SK-MEL-5 (cell line): ENCODE measurements at regions not wholly inside any gene's neighbourhood (a gene's known extent, or its start where the extent isn't known, plus 50 kb on each side); places are given as distances from the start of the nearest gene placed in this dataset.

Source experiments
- DNase-seq: peaks from one replicate; pipeline ENCODE4 v3.0.0-alpha.2; 2016; ENCODE audit warnings: low read depth, low spot score
- in situ Hi-C: cut with HindIII; loops from 2 replicates; pipeline ENCODE4 v1.10.0; 2016; ENCODE audit warnings: low sequenced_read_pairs, high pct_unique_total_duplicates, low pct_unique_long_range_greater_than_20kb

DNA sequence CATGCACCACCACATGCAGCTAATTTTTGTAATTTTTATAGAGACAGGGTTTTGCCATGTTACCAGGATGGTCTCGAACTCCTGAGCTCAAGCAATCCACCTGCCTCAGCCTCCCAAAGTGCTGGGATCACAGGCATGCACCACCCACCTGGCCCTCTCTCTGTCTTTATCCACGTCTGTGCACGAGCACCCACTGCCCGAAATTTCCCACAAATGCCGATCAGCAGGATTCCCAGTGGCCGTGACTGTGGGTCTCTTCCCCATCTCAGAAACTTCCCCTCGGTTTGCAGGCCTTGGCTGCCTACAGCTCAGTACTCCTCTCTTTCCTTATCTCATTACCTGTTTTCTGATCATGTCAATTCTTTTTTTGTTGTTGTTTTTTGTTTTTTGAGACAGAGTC, 217.3 kb downstream of the TTC32 start:
- no peak for DNase-seq
- in situ Hi-C loops = no loop called here

DNA sequence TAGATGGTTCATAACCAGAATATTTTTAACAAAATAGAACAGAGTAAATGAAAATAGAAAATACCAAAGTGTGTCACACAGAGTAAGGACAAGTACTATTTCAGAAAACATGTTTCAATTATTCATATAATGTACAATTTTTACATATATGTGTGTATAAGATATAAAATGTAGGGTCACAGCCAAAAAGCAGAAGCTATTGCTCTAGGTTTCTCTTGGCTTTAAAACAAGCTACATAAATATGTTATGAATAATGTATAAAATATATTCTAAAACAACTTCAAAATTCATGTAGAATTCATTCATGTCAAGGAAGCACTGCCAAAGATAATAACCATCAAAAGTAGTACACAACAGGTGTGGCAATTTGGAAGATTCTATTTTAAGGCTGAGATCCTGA, 218.2 kb downstream of the TTC32 start:
- no peak for DNase-seq
- in situ Hi-C loops = no loop called here

DNA sequence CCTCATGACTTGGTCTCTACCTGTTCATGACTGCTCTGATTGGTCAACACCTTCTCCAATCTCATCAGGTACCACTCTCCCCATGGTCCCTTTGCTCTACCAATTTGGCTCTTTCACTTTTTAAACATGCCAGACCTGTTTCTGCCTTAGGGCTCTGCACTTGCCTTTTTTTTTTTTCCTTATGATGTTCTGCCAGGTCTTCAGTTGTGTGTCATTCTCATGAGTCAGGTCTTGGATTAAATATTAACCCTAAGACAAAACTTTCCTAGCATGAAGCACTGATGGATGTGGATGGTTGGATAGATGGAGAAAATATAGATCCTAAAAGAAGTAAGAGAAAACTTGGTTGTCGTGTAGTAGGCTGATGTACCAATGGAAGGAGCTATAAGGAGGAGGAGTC, 219.3 kb downstream of the TTC32 start:
- no peak for DNase-seq
- in situ Hi-C loops = no loop called here

DNA sequence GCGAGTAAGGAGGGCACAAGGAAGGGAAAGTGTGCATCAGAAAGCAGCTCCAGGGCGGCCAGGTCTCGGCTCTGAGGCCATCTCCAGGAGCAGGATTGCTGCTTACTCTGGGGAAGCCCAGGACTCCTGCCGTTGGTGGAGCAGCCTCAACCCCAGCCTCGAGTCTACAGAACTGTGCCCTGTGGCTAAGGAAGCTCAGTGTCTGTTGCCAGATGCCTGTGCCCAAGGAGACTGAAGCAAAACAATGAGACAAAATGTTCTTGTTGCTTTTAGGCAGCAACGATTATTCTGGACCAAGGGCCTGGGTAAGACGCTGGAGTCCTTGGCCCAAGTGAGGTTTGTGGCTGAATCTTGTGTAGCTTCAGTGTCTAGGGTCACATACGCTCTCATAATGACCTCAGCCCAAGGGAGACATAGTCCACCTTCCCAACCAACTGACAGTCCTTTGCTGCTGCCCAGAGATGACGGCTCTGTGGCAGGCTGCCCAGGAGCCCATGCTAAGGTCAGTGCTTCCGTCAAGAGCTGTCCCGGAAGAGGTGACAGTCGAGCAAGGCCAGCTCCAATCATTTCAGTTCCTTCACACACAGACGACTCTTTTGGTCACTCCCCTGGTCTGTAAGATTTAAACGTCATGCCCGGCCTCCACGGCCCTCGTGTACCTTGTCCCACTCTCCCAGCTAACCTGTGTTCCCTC, 223.8 kb downstream of the TTC32 start:
- no peak for DNase-seq
- in situ Hi-C loops = no loop called here

DNA sequence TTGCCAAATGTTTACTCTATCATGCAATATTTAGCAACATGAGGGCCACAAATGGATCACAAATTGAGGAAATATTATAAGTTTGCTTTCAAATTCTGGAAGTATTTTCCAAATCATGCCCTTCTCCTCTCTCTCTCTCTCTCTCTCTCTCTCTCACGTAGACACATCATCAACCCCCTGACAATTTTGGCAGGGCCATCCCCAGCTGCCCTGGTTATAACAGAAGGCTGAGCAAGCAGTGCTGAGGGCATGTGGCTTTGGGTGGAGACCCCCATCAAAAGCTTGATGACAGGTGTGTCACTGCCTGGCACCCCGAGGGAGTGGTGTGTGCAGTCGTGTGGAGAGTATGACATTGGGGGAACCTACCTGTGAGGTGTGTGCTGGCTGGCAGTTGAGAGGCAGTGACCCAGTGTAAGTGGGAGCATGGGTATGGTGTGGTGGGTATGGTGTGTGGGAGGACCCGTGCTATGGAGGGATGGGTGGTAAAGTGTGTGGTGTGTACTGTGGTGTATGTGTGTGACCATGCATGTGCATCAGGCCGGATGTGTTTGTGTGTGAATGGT, 224.5 kb downstream of the TTC32 start:
- no peak for DNase-seq
- in situ Hi-C loops = no loop called here

DNA sequence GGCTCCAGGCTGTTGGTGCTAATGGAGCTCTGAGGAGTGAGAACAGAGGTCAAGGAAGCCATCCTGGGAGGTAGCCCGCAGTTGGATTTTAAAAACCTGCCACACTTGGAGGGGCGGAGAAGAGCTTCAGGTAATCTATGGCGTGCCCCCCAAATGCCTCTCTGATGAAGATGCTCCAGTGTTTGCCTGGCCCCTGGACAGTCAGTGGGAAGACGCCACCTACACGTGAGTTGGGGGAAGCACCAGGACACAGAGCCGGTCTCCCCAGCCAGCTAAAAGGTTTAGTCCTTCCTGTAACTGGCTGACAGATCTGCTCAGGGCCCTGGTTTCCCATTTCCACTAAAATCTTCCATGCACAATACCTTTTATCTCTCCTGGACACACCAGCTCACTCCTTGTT, 225.0 kb downstream of the TTC32 start:
- peak; percentile 42 for DNase-seq
- in situ Hi-C loops = no loop called here

DNA sequence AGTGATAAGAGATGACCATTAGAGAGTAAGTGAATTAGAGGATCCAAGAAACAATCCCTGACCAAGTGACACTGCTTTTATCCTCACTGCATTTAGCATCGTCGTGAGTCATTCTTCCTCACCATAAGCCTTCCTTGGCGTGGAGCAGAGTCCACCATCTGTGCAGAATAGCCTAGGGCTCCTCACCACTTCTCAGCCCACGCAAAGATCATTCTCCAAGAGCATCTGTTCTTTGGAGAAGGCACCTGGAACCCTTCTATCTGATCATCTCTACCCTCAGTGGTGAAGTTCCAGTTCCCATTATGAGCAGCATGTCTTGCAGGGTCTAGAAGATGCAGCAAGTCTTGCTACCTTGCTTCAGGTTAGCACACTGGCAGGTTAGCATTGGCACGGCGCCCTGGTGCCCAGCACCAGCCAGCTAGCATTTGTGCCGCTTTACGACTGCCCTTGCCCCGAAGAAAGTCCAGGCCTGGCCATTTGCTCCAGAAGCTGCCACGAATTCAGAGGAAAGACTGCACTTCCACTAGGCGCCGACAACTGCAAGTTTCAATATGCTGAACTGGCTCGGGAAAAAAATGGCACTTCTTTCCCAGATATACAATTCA, 225.8 kb downstream of the TTC32 start:
- in situ Hi-C loops = no loop called here
- DNase-seq = no peak

DNA sequence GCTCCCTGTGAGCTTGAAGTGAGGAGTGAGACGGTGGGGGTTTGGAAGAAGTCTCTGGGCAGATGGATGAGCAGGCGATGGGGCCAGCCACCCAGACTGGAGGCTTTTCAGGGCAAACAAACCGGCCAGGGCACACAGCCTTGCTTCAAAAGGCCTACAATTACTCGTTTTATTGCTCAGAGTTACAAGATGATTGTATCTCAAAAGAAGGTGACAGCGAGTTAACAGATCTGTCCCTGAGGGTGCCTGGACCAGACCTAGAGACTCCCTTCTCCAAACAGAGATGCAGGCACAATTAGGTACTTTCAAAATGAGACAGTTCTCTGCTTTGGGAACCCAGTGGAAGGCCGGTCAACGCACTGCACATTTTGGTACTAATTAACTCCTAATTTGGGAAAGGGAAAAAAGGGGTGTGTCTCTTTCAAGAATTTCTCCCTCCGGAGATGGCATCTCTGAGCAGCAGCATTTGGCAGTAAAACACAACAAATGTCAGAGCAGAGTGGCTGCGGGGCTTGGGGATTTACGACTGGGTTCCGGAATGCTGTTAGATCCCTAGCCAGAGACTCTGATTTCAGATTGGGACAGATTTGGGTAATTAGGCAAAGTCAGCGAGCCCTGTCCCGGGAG, 226.7 kb downstream of the TTC32 start:
- in situ Hi-C loops = no loop called here
- DNase-seq = no peak

DNA sequence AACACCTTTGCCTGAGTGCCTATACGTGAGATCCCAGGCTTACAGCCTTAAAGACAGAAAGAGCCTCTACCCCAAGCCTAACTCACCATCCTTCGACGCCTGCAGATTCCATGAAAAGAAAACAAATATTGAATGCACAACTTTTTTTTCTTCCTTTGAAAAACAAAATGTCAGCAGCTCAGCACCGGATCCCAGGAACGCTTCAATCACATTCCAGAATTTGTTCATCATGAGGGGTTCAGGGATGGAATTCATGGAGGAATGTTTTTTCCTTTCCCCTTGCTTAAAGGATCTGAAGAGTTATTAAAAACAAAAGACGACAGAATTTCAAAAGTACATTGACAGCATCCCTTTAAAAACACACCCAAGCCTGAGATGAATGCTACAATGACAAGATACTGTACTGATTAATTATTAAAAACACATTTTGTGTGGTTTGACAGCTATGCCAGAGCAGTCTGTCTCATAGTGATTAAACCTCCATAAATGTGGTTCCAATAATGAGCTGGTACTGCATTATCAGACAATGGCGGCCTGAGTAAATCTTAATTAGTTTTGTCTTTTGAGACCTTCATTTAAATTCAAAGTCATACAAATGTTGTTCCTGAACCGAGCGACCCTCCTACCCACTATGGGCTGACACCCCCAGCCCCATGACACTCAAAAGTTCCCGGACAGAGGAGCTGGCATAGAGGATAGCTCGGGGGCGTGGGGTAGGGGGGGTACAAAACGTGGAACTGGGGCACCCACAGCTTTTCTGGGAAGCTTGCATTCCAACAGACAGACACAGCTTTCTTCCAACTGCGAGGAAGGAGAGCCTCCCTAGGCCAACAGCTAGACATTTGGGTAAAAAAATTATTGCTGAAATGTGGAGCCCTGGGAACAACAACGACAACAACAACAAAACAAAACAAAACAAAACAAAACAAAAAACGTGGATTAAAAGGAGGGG, 227.5 kb downstream of the TTC32 start:
- in situ Hi-C loops = no loop called here
- DNase-seq = no peak

DNA sequence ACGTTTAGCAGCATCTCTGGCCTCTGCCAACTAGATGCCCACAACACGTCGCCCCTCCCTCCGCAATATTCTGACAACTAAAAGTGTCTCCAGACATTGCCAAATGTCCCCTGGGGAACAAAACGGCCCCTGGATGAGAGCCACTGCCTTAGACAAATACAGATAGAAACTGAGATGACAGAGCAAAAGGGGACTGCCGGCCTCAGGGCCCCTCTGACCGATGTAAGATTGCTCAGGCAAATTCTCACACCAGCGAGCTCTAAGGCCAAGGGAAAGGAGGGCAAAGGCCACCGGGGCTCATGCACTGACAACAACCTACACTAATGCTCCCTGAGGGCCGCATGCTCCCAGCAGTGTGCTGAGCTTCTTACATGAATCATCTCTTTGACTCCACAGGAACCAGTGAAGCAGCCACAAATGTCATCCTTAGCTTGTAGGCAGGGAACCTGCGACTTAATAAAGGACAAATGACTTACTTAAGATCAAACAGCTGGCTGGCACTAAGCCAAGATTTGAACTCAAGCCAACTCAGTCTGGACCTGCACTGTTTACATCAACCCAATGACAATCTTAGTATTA, 228.5 kb downstream of the TTC32 start:
- in situ Hi-C loops = no loop called here
- DNase-seq = peak; percentile 26

DNA sequence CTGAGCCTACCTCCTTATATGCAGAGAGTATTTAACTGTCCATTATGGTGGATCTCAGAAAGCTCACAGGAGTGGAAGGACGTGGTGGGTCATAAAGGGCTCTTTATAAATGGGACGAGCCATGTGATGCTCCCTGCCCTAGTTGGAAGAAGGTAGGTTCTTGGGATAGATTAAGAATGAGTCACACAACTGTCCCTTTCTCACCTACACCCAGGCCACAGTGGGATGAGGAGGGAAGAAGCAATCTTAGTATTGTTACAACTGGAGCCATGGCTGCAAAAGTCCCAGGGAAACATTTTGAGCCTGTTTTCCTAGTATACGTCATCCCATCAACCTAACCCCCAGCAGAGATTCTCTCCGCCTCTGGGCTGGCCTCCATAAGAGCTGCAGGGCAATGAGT, 229.9 kb downstream of the TTC32 start:
- in situ Hi-C loops = no loop called here
- no peak for DNase-seq

DNA sequence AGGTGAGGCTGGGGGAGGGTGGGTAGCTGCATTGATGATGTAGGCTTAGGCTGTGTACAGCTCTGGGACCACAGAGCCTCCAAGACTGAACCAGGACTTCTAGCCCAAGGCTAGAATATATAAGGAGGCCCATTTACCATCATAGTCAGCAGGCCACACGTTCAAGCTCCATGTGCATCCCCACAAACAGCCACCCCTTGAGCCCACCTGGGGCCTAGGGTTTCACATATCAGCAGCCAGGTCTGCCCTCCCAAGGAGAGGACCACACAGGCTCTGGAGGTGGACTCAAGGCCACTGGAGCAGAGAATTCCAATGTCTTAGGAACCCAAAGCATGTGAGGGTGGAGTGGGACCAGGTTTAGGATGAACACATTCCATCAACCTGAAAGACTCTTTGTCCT, 230.5 kb downstream of the TTC32 start:
- no peak for DNase-seq
- in situ Hi-C loops = no loop called here

DNA sequence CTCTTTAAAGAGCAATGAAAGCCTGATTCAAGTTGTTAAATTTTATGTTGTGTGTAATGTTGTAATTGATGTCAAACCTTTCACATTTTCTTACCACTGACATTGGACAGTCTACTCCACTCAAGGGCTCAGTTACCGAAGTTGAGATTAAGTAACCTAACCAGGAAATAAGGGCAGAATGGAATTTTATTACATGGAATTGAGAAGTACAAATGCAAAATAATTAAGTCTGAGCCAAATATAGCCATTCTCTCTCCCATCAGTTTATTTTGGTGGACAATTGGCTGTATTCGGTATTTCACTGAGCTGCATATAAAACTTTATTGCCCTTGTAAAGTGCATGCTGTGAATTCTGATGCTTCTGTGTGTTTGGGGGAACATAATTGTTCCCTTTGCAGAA, 231.5 kb downstream of the TTC32 start:
- in situ Hi-C loops = no loop called here
- no peak for DNase-seq

DNA sequence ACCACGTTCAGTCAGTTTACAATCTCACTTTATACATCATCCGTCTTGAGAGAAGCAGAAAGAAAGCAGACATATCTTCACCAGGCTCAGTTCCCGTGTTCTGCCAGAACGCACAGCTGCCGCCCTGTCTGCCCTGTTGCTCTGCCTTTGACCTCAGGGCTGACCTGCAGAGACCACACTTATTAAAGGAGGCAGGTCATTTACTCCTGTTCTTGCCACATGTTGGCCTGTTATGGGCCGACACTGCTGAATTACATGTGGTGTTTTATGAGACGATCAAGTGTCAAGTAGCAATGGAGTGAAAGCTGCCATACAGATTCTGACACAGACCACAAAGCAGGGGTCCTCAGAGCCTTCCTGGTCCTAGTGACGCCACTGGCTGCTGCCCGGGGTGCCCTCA, 232.2 kb downstream of the TTC32 start:
- in situ Hi-C loops = no loop called here
- no peak for DNase-seq

DNA sequence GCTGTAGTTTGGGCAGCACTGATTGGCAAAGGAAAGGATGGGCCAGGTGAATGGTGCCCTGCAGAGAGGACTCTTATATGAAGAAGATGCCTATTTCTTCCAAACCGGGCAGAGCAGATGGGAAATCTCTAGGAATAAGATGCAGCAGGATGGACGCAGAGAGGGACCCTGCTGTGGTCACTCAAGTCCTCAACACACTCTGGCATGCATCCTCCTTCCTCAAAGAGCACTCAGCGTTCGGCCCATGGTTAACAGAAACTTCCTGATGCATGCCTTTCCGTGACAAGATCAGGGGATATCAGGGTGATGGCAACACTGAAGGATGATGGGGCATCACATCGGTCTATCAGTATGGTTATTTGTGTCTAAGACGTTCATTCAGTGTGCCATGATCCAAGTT, 232.7 kb downstream of the TTC32 start:
- no peak for DNase-seq
- in situ Hi-C loops = no loop called here

DNA sequence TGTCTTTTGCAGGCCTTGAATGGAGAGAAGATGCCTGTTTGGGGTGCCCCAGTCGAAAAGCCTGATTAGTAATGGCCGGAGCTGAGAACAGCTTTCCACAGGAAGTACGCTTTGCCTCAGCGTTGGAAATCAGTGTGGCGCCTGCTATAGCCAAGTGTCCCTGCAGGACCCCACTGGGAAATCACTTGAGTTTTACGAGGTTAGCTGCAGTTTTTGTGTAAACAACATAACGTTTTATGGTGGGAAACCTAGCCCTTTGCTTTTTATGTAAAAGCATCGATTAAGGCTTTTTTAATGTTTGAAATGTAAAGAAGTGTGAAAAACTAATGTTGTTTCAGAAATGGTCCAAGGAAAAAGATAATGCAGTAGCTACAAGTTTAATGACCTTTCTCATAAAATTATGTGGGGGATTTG, 234.2 kb downstream of the TTC32 start:
- in situ Hi-C loops = no loop called here
- DNase-seq = no peak

DNA sequence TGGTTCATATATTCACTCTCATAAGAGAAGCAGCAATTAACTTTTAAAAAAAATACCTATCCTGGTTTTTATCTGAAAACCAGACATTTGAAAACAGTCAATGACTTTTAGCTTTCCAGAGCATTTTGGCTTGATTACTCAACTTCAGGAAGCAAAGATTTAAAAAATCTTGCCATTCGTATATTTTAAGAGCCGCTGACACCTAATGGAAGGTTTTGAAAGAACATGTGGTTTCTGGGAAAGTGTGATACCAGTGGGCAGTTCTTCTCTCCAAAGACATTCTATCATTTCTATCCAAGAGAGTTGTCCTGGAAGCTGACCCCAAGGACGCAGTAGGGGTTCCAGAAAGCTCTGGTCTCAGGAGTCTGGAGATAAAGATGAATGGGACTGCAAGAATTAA, 234.7 kb downstream of the TTC32 start:
- peak; percentile 24 for DNase-seq
- in situ Hi-C loops = no loop called here

DNA sequence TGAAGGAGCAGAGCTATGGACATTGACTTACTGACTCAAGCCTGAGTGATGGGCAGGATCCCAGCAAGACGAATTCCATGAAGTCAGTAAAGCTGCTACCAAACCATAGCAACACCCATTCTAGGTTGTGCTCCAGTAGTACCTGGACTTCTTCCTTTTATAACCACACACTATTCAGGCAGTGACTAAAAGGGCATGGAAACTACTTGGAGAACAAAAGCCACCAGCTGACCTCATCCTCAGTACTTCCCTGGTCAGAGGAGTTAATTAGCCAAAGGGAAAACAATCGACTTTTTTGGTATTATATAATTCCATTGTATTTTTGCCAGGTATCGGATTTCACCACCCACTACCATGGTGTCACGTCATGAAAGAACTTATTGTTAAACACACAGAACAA, 237.1 kb downstream of the TTC32 start:
- DNase-seq = no peak
- in situ Hi-C loops = no loop called here
